HUES6 (cell line): ENCODE measurements at regions not wholly inside any gene's neighbourhood (a gene's known extent, or its start where the extent isn't known, plus 50 kb on each side); places are given as distances from the start of the nearest gene placed in this dataset.
"Not testable (repeated sequence)": the region's sequence is repeated elsewhere in the genome, so short reads cannot be mapped to it uniquely, and the experiment has no call there.

Source experiments
- H3K27ac ChIP-seq: 2 replicates; pipeline ENCODE4 v1.7.0; 2013; ENCODE audit warnings: low read depth, mild to moderate bottlenecking, low read length, inconsistent platforms
- H3K27me3 ChIP-seq: 2 replicates; pipeline ENCODE4 v1.6.1; 2013; ENCODE audit warnings: low read length; ENCODE audit not compliant: control insufficient read depth, insufficient read depth
- H3K36me3 ChIP-seq: 2 replicates; pipeline ENCODE4 v1.6.1; 2013; ENCODE audit warnings: low read length; ENCODE audit not compliant: control insufficient read depth, insufficient read depth
- H3K4me1 ChIP-seq: 2 replicates; pipeline ENCODE4 v1.6.1; 2013; ENCODE audit warnings: low read length; ENCODE audit not compliant: control insufficient read depth, insufficient read depth
- H3K4me3 ChIP-seq: 2 replicates; pipeline ENCODE4 v1.5.1; 2013; ENCODE audit warnings: low read depth, low read length
- H3K9ac ChIP-seq: one replicate; pipeline ENCODE4 v1.6.1; 2013; ENCODE audit warnings: mild to moderate bottlenecking, low read length
- H3K9me3 ChIP-seq: 2 replicates; pipeline ENCODE4 v1.6.1; 2013; ENCODE audit warnings: low read depth, low read length; ENCODE audit not compliant: control insufficient read depth, insufficient read depth

DNA sequence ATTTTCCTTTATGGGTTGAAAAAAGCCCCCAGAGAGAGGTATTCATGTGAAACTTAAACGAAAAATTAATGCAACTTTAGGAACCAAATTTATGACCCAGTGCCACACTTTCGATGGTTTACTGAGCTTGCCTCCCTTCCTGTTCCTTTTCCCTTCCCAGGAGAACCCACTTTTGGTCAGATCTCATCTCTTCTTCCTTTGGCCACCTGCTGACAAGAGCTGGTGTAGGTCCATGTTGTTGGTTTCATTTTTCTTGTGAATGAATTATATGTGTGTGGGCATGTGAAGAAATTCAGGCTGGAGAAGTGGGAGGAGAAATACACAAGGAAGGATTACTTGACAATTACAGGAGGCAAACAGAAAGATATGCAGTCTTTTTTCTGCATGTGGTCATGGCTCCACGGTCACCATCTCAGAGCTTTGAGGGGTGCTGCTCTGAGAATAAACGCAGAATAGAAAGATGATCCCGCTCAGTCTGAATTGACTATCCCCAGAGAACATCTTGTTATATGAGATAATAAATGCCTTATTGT, 111.3 kb upstream of the TCF4 start:
- Histone ChIP-seq H3K4me1 (no peaks in the 10 kb centered on the region), H3K4me3 (no peak overlapping the region), H3K36me3 (no peaks in the 10 kb centered on the region), H3K27me3 (no peaks in the 10 kb centered on the region), H3K9me3 (no peaks in the 10 kb centered on the region), H3K27ac (no peak overlapping the region), H3K9ac (no peak overlapping the region)

DNA sequence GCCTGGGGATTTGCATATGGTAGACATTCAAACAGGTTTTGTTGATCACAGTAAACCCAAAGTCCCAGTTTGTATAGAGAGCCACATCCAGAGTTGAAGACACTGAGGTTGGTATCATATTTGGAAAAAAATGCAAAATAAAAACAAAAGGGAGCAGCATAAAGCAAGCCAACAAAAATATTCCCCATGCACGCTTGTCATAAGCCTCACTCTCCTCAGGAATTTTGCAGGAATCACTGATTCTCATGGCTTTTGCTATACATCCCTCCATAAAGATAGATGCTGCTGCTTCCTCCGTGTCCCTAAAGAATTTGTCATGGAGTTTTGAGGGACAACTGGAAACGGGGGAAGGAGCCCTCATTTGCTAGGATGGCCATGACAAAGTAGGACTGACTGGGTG, 108.8 kb upstream of the TCF4 start:
- no peak overlapping the region for H3K4me3 ChIP-seq
- no peak overlapping the region for H3K27ac ChIP-seq
- no peaks in the 10 kb centered on the region for H3K36me3 ChIP-seq
- H3K27me3 ChIP-seq, result no peaks in the 10 kb centered on the region
- H3K4me1 ChIP-seq, result no peaks in the 10 kb centered on the region
- no peaks in the 10 kb centered on the region for H3K9me3 ChIP-seq
- H3K9ac ChIP-seq, result no peak overlapping the region

DNA sequence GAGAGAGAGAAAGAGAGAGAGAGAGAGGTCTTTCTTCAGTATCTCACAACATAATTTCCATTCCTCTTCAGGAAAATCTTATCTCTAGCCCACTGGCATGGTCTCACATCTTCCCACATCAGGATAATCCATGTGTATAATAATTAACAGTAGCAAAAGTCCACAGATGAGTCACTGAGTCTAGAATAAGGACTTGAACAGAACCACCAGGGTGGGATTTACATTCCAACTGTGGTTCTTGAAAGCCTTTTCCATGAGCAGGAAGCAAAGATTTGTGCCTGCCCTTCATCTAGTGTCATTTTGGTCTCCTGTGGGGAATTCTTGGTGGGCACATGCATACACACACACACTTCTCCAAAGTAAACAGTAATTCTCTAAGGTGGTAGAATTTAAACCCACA, 107.1 kb upstream of the TCF4 start:
- no peak overlapping the region for H3K4me3 ChIP-seq
- H3K9ac ChIP-seq, result no peak overlapping the region
- no peaks in the 10 kb centered on the region for H3K27me3 ChIP-seq
- no peaks in the 10 kb centered on the region for H3K4me1 ChIP-seq
- H3K27ac ChIP-seq, result no peak overlapping the region
- no peaks in the 10 kb centered on the region for H3K9me3 ChIP-seq
- no peaks in the 10 kb centered on the region for H3K36me3 ChIP-seq

DNA sequence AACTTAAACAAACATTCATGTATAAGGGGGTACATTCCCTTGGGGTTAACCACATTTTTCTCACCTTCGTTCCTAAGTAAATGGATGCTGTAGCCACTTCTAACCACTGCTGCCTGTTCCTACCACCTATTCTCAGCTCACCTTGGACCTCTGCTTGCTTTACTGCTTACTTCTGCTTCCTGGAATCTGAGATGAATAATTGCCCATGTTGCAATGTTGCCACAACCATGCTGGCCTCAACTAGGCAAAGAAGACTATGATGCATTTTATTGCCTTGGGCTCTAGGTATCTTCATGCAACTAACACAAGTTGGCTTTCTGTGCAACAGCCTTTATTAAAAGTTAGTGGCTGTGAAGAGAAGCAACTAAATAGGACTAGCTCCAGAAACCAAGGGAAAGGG, 106.3 kb upstream of the TCF4 start:
- no peaks in the 10 kb centered on the region for H3K9me3 ChIP-seq
- no peak overlapping the region for H3K9ac ChIP-seq
- H3K27ac ChIP-seq, result no peak overlapping the region
- no peaks in the 10 kb centered on the region for H3K4me1 ChIP-seq
- no peaks in the 10 kb centered on the region for H3K27me3 ChIP-seq
- no peaks in the 10 kb centered on the region for H3K36me3 ChIP-seq
- no peak overlapping the region for H3K4me3 ChIP-seq

DNA sequence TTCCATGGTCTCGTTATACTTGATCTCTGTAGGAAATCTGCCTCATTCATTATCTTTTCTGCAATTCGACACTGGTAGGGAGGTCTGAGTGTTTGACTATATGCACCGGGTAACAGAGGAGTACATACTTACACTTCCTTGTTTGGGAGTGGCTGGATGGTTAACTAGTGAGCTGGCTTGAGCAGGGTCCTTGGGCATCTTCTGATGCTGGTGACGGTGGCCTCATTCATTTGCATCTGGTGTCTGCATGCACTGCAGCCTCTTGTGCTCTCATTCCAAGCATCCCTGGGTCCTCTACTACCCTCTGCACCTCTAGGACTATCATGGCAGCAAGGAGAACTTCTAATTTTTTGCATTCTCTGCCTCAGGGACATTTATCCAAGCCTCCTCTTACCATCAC, 100.0 kb upstream of the TCF4 start:
- H3K27me3 ChIP-seq, result no peaks in the 10 kb centered on the region
- H3K4me1 ChIP-seq, result peaks cover 9% of the 10 kb centered on the region
- H3K27ac ChIP-seq, result no peak overlapping the region
- H3K9me3 ChIP-seq, result no peaks in the 10 kb centered on the region
- H3K36me3 ChIP-seq, result no peaks in the 10 kb centered on the region
- no peak overlapping the region for H3K4me3 ChIP-seq
- no peak overlapping the region for H3K9ac ChIP-seq

DNA sequence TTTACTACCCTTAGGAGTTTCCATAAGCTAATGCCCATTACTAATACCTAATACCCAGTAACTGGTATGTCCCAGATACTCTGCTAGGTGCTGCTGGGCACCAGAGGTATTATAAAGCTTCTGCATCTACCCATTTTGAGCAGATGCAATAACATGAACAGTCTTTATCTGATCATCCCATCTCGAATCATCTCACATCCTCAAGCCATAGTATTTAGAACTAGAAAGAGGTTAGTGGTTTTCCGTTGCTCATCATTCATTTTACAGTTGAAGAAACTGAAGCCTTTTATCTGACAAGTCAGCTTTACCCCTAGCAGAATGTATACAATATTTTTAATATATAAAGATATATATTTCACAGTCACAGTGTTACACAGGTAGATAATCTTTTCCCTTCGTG, 99.1 kb upstream of the TCF4 start:
- H3K9ac ChIP-seq, result no peak overlapping the region
- H3K9me3 ChIP-seq, result no peaks in the 10 kb centered on the region
- H3K4me1 ChIP-seq, result peaks cover 9% of the 10 kb centered on the region
- no peak overlapping the region for H3K4me3 ChIP-seq
- no peaks in the 10 kb centered on the region for H3K27me3 ChIP-seq
- H3K27ac ChIP-seq, result no peak overlapping the region
- H3K36me3 ChIP-seq, result no peaks in the 10 kb centered on the region

DNA sequence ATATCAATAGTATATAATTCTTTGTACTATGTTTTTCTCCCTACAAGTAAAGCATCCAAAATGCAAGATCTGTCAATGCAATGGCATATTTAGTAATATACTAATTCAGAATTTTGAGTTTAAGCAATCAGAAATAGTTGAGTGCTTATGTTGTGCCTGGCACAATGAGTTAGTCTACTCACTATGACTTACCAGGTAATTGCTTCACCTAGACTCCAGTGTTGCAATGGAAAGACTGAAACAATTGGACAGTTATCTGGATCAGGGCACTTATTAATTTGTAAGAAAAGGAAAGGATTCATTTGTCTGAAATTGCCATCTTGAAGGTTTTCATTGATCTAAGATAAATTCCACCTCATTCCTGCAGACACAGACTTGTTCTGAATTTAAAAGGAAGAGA, 97.6 kb upstream of the TCF4 start:
- H3K27me3 ChIP-seq, result no peaks in the 10 kb centered on the region

DNA sequence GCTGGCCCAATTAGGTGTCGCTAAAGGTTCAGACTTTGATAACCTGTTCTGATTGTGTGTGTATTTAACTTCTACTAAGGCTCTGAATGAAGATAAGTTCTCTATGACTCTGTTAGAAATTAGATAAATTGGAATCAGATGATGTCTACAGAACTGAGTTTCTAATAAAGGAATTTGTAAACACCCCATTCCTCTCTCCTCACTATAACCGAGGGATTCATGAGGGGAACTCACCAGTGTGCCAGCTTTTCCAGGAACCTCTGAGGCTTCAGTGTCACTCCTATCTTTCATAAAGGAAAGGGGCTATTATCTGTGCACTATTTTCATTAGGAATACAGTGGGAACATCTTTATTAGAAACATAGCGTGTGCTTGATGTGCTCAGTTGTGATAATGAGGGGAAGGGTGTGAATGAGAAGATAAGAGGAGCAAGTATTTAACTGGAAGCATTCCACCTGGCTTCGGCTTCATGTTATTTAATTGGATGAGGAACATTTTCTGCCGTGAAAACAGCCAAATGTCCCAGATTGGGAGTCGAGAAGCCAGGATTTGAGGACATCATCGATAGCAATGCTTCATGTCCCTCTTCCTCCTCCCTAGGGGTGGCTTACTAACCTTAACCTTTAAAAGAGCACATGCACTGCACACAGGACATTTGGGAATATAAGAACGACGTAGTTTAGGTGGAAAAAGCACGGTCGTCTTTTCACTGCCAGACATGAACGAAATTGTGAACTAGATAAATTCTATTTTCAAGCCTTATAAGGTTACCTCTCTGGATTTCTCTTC, 84.8 kb upstream of the TCF4 start:
- Histone ChIP-seq H3K9ac (no peak overlapping the region), H3K4me3 (no peak overlapping the region), H3K36me3 (no peaks in the 10 kb centered on the region), H3K27ac (no peak overlapping the region), H3K27me3 (no peaks in the 10 kb centered on the region), H3K4me1 (peaks cover 4% of the 10 kb centered on the region; the same call in 1 of the 2 replicates), H3K9me3 (peaks cover 7% of the 10 kb centered on the region; the same call in 1 of the 2 replicates)

More for the DNA sequence above, 97.6 kb upstream of the TCF4 start:
- Histone ChIP-seq H3K9me3 (no peaks in the 10 kb centered on the region), H3K4me3 (no peak overlapping the region), H3K4me1 (peaks cover 9% of the 10 kb centered on the region), H3K9ac (no peak overlapping the region), H3K36me3 (no peaks in the 10 kb centered on the region), H3K27ac (no peak overlapping the region)

DNA sequence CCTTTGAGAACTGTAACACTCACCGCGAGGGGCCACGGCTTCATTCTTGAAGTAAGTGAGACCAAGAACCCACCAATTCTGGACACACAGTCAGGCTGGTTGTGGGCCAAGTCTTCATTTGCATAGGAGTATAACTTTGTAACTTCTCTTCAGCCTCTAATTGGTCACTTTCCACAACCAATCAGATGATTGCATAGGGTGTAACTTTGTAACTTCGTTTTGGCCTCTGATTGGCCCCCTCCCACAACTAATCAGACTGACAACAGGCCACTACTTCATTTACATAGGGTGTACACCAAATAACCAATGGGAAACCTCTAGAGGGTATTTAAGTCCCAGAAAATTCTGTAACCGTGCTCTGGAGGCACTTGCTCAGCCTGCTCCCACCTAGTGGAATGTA, 77.5 kb upstream of the TCF4 start:
- Histone ChIP-seq H3K27ac (no peak overlapping the region), H3K9ac (no peak overlapping the region), H3K36me3 (no peaks in the 10 kb centered on the region), H3K9me3 (0 out of 2 replicates have a peak, but pooled peaks cover 2% of the 10 kb centered on the region), H3K4me1 (no peaks in the 10 kb centered on the region), H3K27me3 (no peaks in the 10 kb centered on the region), H3K4me3 (no peak overlapping the region)

DNA sequence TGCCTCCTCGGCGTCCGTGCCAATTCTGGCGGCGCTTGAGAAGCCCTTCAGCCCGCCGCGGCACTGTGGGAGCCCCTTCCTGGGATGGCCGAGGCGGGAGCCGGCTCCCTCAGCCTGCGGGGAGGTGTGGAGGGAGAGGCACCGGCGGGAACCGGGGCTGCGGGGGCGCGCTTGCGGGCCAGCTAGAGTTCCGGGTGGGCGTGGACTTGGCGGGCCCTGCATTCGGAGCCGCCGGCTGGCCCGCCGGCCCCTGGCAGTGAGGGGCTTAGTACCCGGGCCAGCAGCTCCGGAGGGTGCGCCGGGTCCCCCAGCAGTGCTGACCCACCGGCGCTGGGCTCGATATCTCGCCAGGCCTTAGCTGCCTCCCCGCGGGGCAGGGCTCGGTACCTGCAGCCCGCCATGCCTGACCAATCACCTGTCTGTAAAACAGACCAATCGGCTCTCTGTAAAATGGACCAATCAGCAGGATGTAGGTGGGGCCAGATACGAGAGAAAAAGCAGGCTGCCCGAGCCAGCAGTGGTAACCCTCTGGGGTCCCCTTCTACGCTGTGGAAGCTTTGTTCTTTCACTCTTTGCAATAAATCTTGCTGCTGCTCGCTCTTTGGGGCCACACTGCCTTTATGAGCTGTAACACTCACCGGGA, 76.9 kb upstream of the TCF4 start:
- H3K9me3 ChIP-seq, H3K4me1 ChIP-seq, H3K27me3 ChIP-seq, H3K36me3 ChIP-seq, H3K27ac ChIP-seq, H3K4me3 ChIP-seq, H3K9ac ChIP-seq: not testable (repeated sequence)

DNA sequence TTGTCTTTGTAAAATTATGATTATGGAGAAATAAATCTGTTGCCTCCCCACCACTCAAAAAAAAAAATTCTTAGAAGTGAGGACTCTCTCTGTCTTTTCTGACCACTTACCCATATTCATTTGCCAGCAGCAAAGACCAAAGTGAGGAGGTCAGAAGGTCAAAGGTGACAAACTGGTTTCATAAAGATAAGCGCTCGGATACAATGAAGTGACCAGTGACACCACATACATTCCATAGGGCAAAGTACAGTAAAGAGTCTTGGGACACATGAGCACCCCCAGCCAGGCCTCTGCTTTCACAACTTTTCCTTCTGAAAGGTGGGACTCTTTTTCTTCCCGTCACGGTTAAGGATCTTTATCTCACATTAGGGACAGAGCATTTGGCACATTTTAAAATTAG, 75.9 kb upstream of the TCF4 start:
- Histone ChIP-seq H3K36me3 (no peaks in the 10 kb centered on the region), H3K4me1 (no peaks in the 10 kb centered on the region), H3K27ac (no peak overlapping the region), H3K9ac (no peak overlapping the region), H3K9me3 (0 out of 2 replicates have a peak, but pooled peaks cover 2% of the 10 kb centered on the region), H3K4me3 (no peak overlapping the region), H3K27me3 (no peaks in the 10 kb centered on the region)
